WTC11 (cell line): ENCODE measurements at regions not wholly inside any gene's neighbourhood (a gene's known extent, or its start where the extent isn't known, plus 50 kb on each side); places are given as distances from the start of the nearest gene placed in this dataset.

Experiments
- ATAC-seq: fragments of 200-7000 bp; cut with Tn5 transposase; 2 replicates; pipeline ENCODE4 v1.10.0; 2021; ENCODE audit warnings: mild to moderate bottlenecking, moderate library complexity
- CTCF ChIA-PET: fragments of 300-600 bp; sonication (Branson Sonifier 250); formaldehyde crosslinking; loops from one replicate; lab custom pipeline; 2021; ENCODE audit warnings: antibody characterized with exemption; lab: Charles Lee
- POLR2A ChIA-PET: fragments of 350-600 bp; sonication (Branson Sonifier 250); formaldehyde crosslinking; loops from one replicate; lab custom pipeline; 2021; ENCODE audit warnings: antibody characterized with exemption; lab: Charles Lee
- DNase-seq: peaks from one replicate; pipeline ENCODE4 v3.0.0; 2021; ENCODE audit warnings: low spot score
- H3K27ac Mint-ChIP-seq: 2 replicates; pipeline ENCODE4 v1.8.0; 2021; ENCODE audit warnings: mixed read lengths
- H3K27me3 Mint-ChIP-seq: 2 replicates; pipeline ENCODE4 v1.8.0; 2021; ENCODE audit warnings: low read depth, mild to moderate bottlenecking, moderate library complexity, mixed read lengths
- H3K36me3 Mint-ChIP-seq: 2 replicates; pipeline ENCODE4 v1.8.0; 2021; ENCODE audit warnings: mixed read lengths
- H3K4me1 Mint-ChIP-seq: 2 replicates; pipeline ENCODE4 v1.8.0; 2022; ENCODE audit warnings: mixed read lengths
- H3K4me3 Mint-ChIP-seq: 2 replicates; pipeline ENCODE4 v1.8.0; 2021; ENCODE audit warnings: mild to moderate bottlenecking, moderate library complexity, mixed read lengths
- H3K9me3 Mint-ChIP-seq: 2 replicates; pipeline ENCODE4 v1.8.0; 2021; ENCODE audit warnings: mixed read lengths
- AFF4 ChIP-seq: sonication (generic); formaldehyde crosslinking; IDR thresholded peaks from 2 replicates; pipeline ENCODE4 v1.8.1; 2023; ENCODE audit warnings: mild to moderate bottlenecking, missing genetic modification reagents, borderline replicate concordance
- CBFB ChIP-seq: sonication (generic); formaldehyde crosslinking; IDR thresholded peaks from 2 replicates; pipeline ENCODE4 v1.8.1; 2022; ENCODE audit warnings: mild to moderate bottlenecking, low read depth, missing genetic modification reagents
- CDX4 ChIP-seq: fragments of 250-450 bp; sonication (Bioruptor Pico); IDR thresholded peaks from 2 replicates; pipeline ENCODE4 v1.9.0; 2021; ENCODE audit warnings: moderate library complexity, mild to moderate bottlenecking, inconsistent platforms, borderline replicate concordance
- CREB1 ChIP-seq: sonication (generic); formaldehyde crosslinking; IDR thresholded peaks from 2 replicates; pipeline ENCODE4 v1.8.0; 2023; ENCODE audit warnings: mild to moderate bottlenecking, missing genetic modification reagents
- ETV6 ChIP-seq: sonication (generic); formaldehyde crosslinking; IDR thresholded peaks from 2 replicates; pipeline ENCODE4 v1.8.1; 2022; ENCODE audit warnings: mild to moderate bottlenecking, missing genetic modification reagents
- GABPB1 ChIP-seq: sonication (generic); formaldehyde crosslinking; IDR thresholded peaks from 2 replicates; pipeline ENCODE4 v1.8.1; 2023; ENCODE audit warnings: mild to moderate bottlenecking, missing genetic modification reagents
- HMGA2 ChIP-seq: fragments of 250-450 bp; sonication (Bioruptor Pico); IDR thresholded peaks from 2 replicates; pipeline ENCODE4 v1.4.0; 2021; ENCODE audit warnings: mild to moderate bottlenecking, moderate library complexity
- MYBL2 ChIP-seq: sonication (generic); formaldehyde crosslinking; IDR thresholded peaks from 2 replicates; pipeline ENCODE4 v1.8.1; 2023; ENCODE audit warnings: mild to moderate bottlenecking, moderate library complexity, missing genetic modification reagents
- NFE2L1 ChIP-seq: sonication (generic); formaldehyde crosslinking; IDR thresholded peaks from 2 replicates; pipeline ENCODE4 v1.8.1; 2023; ENCODE audit warnings: missing genetic modification reagents
- SOX15 ChIP-seq: fragments of 250-450 bp; sonication (Bioruptor Pico); IDR thresholded peaks from 2 replicates; pipeline ENCODE4 v1.9.0; 2021; ENCODE audit warnings: mild to moderate bottlenecking
- TCF7 ChIP-seq: sonication (generic); formaldehyde crosslinking; IDR thresholded peaks from 2 replicates; pipeline ENCODE4 v1.8.0; 2022; ENCODE audit warnings: mild to moderate bottlenecking, low read depth, missing genetic modification reagents, moderate library complexity
- TEAD1 ChIP-seq: sonication (generic); formaldehyde crosslinking; IDR thresholded peaks from 2 replicates; pipeline ENCODE4 v1.8.0; 2022; ENCODE audit warnings: mild to moderate bottlenecking, missing genetic modification reagents
- ZBTB21 ChIP-seq: sonication (generic); formaldehyde crosslinking; IDR thresholded peaks from 2 replicates; pipeline ENCODE4 v1.8.1; 2023; ENCODE audit warnings: mild to moderate bottlenecking, missing genetic modification reagents, borderline replicate concordance
- ZNF121 ChIP-seq: sonication (generic); formaldehyde crosslinking; IDR thresholded peaks from 2 replicates; pipeline ENCODE4 v1.8.0; 2023; ENCODE audit warnings: missing genetic modification reagents
- ZNF138 ChIP-seq: sonication (generic); formaldehyde crosslinking; conservative IDR thresholded peaks from 2 replicates; pipeline ENCODE4 v1.8.1; 2022; ENCODE audit warnings: mild to moderate bottlenecking, moderate library complexity, missing genetic modification reagents
- ZNF317 ChIP-seq: sonication (generic); formaldehyde crosslinking; IDR thresholded peaks from 2 replicates; pipeline ENCODE4 v1.8.1; 2023; ENCODE audit warnings: low read depth, mild to moderate bottlenecking, moderate library complexity, missing genetic modification reagents, borderline replicate concordance
- ZNF396 ChIP-seq: fragments of 250-450 bp; sonication (Bioruptor Pico); IDR thresholded peaks from 2 replicates; pipeline ENCODE4 v1.8.0; 2021; ENCODE audit warnings: mild to moderate bottlenecking, moderate library complexity, borderline replicate concordance
- ZNF512 ChIP-seq: sonication (generic); formaldehyde crosslinking; IDR thresholded peaks from 2 replicates; pipeline ENCODE4 v1.8.1; 2022; ENCODE audit warnings: missing genetic modification reagents, borderline replicate concordance
- ZNF671 ChIP-seq: fragments of 250-450 bp; sonication (Bioruptor Pico); IDR thresholded peaks from 2 replicates; pipeline ENCODE4 v1.8.0; 2021; ENCODE audit warnings: mild to moderate bottlenecking
- TF ChIP-seq, protein P1 (sequence below): sonication (generic); formaldehyde crosslinking; IDR thresholded peaks from 2 replicates; pipeline ENCODE4 v1.8.0; 2022; ENCODE audit warnings: mild to moderate bottlenecking, missing genetic modification reagents
- TF ChIP-seq, protein P2 (sequence below): fragments of 250-450 bp; sonication (Bioruptor Pico); IDR thresholded peaks from 2 replicates; pipeline ENCODE4 v1.8.0; 2021; ENCODE audit warnings: mild to moderate bottlenecking
- TF ChIP-seq, protein P3 (sequence below): sonication (generic); formaldehyde crosslinking; IDR thresholded peaks from 2 replicates; pipeline ENCODE4 v1.8.1; 2023; ENCODE audit warnings: mild to moderate bottlenecking, missing genetic modification reagents, moderate library complexity

- H3K27me3 Mint-ChIP-seq, result no peaks in the 10 kb centered on the region
Observed at GRCh38 chr6:155970472-155970871, 514.8 kb upstream of the NOX3 start.

DNA sequence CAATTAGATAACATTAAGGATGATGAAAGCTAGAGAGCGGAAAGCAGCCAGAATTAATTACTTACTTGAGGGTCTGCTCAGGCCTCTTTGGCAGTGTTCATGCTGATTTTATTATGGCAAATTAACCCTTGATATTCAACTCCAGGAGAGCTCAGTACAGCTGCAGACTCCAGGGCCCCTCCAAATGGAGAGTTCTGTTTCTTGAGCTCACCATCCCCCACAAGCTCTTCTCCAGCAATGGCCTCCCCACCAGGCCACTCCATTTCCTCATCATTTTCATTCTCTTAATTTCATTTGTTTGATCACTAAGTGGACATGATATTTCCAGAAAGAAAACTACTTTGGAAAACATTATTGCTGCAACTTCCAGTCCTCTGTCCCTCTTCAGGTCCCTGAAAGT, 513.3 kb upstream of the NOX3 start:
- Mint-ChIP-seq H3K9me3 (peaks cover 18% of the 10 kb centered on the region), H3K27ac (no peak overlapping the region), H3K36me3 (no peaks in the 10 kb centered on the region; the same call in 1 of the 2 replicates), H3K27me3 (no peaks in the 10 kb centered on the region), H3K4me3 (no peak overlapping the region), H3K4me1 (peaks cover 8% of the 10 kb centered on the region; the same call in 1 of the 2 replicates)
- ChIA-PET POLR2A (no interaction called here), CTCF (no interaction called here)
- DNase-seq, result no peak
- no peak for ATAC-seq
- no peak for TF ChIP-seq ZNF317 (CRISPR knock-in tag)
- no peak for TF ChIP-seq ZNF396 (CRISPR knock-in tag)
- TF ChIP-seq ZNF671 (CRISPR knock-in tag), result no peak
- TF ChIP-seq CREB1 (CRISPR knock-in tag), result no peak
- TF ChIP-seq TCF7 (CRISPR knock-in tag), result no peak
- no peak for TF ChIP-seq ZBTB21
- TF ChIP-seq, protein P1, sequence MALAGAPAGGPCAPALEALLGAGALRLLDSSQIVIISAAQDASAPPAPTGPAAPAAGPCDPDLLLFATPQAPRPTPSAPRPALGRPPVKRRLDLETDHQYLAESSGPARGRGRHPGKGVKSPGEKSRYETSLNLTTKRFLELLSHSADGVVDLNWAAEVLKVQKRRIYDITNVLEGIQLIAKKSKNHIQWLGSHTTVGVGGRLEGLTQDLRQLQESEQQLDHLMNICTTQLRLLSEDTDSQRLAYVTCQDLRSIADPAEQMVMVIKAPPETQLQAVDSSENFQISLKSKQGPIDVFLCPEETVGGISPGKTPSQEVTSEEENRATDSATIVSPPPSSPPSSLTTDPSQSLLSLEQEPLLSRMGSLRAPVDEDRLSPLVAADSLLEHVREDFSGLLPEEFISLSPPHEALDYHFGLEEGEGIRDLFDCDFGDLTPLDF (CRISPR knock-in tag), result no peak
- no peak for TF ChIP-seq HMGA2 (CRISPR knock-in tag)
- no peak for TF ChIP-seq ZNF121 (CRISPR knock-in tag)
- no peak for TF ChIP-seq ETV6 (CRISPR knock-in tag)
- no peak for TF ChIP-seq ZNF512
- no peak for TF ChIP-seq ZNF138 (CRISPR knock-in tag)
- no peak for TF ChIP-seq CDX4 (CRISPR knock-in tag)

More at GRCh38 chr6:155970472-155970871, 514.8 kb upstream of the NOX3 start:
- no peaks in the 10 kb centered on the region; the same call in 1 of the 2 replicates for H3K36me3 Mint-ChIP-seq
- POLR2A ChIA-PET, result no interaction called here
- no peak for TF ChIP-seq ZNF138 (CRISPR knock-in tag)
- TF ChIP-seq CBFB, result no peak
- TF ChIP-seq TCF7 (CRISPR knock-in tag), result no peak
- TF ChIP-seq, protein P2, sequence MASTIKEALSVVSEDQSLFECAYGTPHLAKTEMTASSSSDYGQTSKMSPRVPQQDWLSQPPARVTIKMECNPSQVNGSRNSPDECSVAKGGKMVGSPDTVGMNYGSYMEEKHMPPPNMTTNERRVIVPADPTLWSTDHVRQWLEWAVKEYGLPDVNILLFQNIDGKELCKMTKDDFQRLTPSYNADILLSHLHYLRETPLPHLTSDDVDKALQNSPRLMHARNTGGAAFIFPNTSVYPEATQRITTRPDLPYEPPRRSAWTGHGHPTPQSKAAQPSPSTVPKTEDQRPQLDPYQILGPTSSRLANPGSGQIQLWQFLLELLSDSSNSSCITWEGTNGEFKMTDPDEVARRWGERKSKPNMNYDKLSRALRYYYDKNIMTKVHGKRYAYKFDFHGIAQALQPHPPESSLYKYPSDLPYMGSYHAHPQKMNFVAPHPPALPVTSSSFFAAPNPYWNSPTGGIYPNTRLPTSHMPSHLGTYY (CRISPR knock-in tag), result no peak
- no peak for TF ChIP-seq SOX15 (CRISPR knock-in tag)
- TF ChIP-seq, protein P3, sequence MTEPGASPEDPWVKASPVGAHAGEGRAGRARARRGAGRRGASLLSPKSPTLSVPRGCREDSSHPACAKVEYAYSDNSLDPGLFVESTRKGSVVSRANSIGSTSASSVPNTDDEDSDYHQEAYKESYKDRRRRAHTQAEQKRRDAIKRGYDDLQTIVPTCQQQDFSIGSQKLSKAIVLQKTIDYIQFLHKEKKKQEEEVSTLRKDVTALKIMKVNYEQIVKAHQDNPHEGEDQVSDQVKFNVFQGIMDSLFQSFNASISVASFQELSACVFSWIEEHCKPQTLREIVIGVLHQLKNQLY (CRISPR knock-in tag), result no peak
- no peak for TF ChIP-seq GABPB1 (CRISPR knock-in tag)
- TF ChIP-seq NFE2L1, result no peak
- no peak for TF ChIP-seq TEAD1 (CRISPR knock-in tag)
- TF ChIP-seq AFF4 (CRISPR knock-in tag), result no peak
- TF ChIP-seq MYBL2 (CRISPR knock-in tag), result no peak
- TF ChIP-seq, all 79 proteins: peak for 0
- peaks cover 5% of the 10 kb centered on the region; the same call in 1 of the 2 replicates for H3K4me1 Mint-ChIP-seq
- no peak overlapping the region for H3K4me3 Mint-ChIP-seq
- no peak overlapping the region for H3K27ac Mint-ChIP-seq
- CTCF ChIA-PET, result no interaction called here
- ATAC-seq, result no peak
- DNase-seq, result no peak
- peaks cover 14% of the 10 kb centered on the region for H3K9me3 Mint-ChIP-seq
